Karpas-422 (cell line): ENCODE measurements at regions not wholly inside any gene's neighbourhood (a gene's known extent, or its start where the extent isn't known, plus 50 kb on each side); places are given as distances from the start of the nearest gene placed in this dataset.
"Not testable (repeated sequence)": the region's sequence is repeated elsewhere in the genome, so short reads cannot be mapped to it uniquely, and the experiment has no call there.

Experiments used
- DNase-seq: peaks from one replicate; pipeline ENCODE4 v3.0.0-alpha.2; 2015
- H2AFZ ChIP-seq: fragments of 200-600 bp; sonication (generic); 2 replicates; pipeline ENCODE4 v1.6.1; 2014; ENCODE audit warnings: antibody characterized with exemption, low read length, mixed read lengths
- H3K27ac ChIP-seq: fragments of 200-600 bp; sonication (generic); 2 replicates; pipeline ENCODE4 v1.5.1; 2014; ENCODE audit warnings: mild to moderate bottlenecking, low read length, moderate library complexity
- H3K27me3 ChIP-seq: fragments of 200-600 bp; sonication (generic); 2 replicates; pipeline ENCODE4 v1.6.1; 2014; ENCODE audit warnings: low read length, mixed read lengths
- H3K36me3 ChIP-seq: fragments of 200-600 bp; sonication (generic); 2 replicates; pipeline ENCODE4 v1.6.1; 2014; ENCODE audit warnings: low read length, mixed read lengths; ENCODE audit not compliant: insufficient read depth
- H3K4me1 ChIP-seq: fragments of 200-600 bp; sonication (generic); 2 replicates; pipeline ENCODE4 v1.6.1; 2014; ENCODE audit warnings: mild to moderate bottlenecking, low read length, mixed read lengths
- H3K4me2 ChIP-seq: fragments of 200-600 bp; sonication (generic); 2 replicates; pipeline ENCODE4 v1.6.1; 2014; ENCODE audit warnings: low read length, low read depth, mild to moderate bottlenecking; ENCODE audit not compliant: poor library complexity, severe bottlenecking
- H3K4me3 ChIP-seq: fragments of 200-600 bp; sonication (generic); 2 replicates; pipeline ENCODE4 v1.5.1; 2014; ENCODE audit warnings: mild to moderate bottlenecking, antibody characterized with exemption, low read length, mixed read lengths
- H3K79me2 ChIP-seq: fragments of 200-600 bp; sonication (generic); 2 replicates; pipeline ENCODE4 v1.6.1; 2014; ENCODE audit warnings: mild to moderate bottlenecking, low read length, mixed read lengths
- H3K9ac ChIP-seq: fragments of 200-600 bp; sonication (generic); 2 replicates; pipeline ENCODE4 v1.6.0; 2014; ENCODE audit warnings: low read length
- H3K9me2 ChIP-seq: fragments of 200-600 bp; sonication (generic), shearing (Covaris generic); replicated peaks from 2 replicates; pipeline ENCODE4 v1.6.0; 2014; ENCODE audit warnings: mild to moderate bottlenecking, low read length, moderate library complexity; ENCODE audit not compliant: insufficient read depth
- H3K9me3 ChIP-seq: fragments of 300-700, 200-600 bp; sonication (generic); 2 replicates; pipeline ENCODE4 v1.6.1; 2014; ENCODE audit warnings: low read length, mixed read lengths
- H4K20me1 ChIP-seq: fragments of 200-600 bp; sonication (generic); 2 replicates; pipeline ENCODE4 v1.6.1; 2014; ENCODE audit warnings: mild to moderate bottlenecking, antibody characterized with exemption, low read length, low read depth; ENCODE audit not compliant: insufficient read depth

- Histone ChIP-seq H3K9me2 (no peaks in the 10 kb centered on the region), H3K4me2 (no peak overlapping the region), H3K4me3 (no peak overlapping the region), H3K36me3 (no peaks in the 10 kb centered on the region), H3K27ac (no peak overlapping the region), H3K9ac (no peak overlapping the region), H3K4me1 (no peaks in the 10 kb centered on the region), H2AFZ (no peak overlapping the region), H4K20me1 (no peaks in the 10 kb centered on the region), H3K79me2 (no peaks in the 10 kb centered on the region), H3K27me3 (no peaks in the 10 kb centered on the region), H3K9me3 (no peaks in the 10 kb centered on the region)
- no peak for DNase-seq
Measured at GRCh38 chr2:186976329-186976728, 127.4 kb upstream of the ZSWIM2 start.

- Histone ChIP-seq H2AFZ (no peak overlapping the region), H3K9me3 (no peaks in the 10 kb centered on the region), H3K27me3 (no peaks in the 10 kb centered on the region), H3K79me2 (no peaks in the 10 kb centered on the region), H3K9me2 (no peaks in the 10 kb centered on the region), H4K20me1 (no peaks in the 10 kb centered on the region), H3K4me1 (no peaks in the 10 kb centered on the region), H3K4me3 (no peak overlapping the region), H3K36me3 (no peaks in the 10 kb centered on the region), H3K27ac (no peak overlapping the region), H3K4me2 (no peak overlapping the region), H3K9ac (no peak overlapping the region)
- DNase-seq: no peak
Measured at GRCh38 chr2:186972281-186972970, 123.5 kb upstream of the ZSWIM2 start.

GRCh38 chr2:186968277-186968676 lies 119.3 kb upstream of the ZSWIM2 start:
- Histone ChIP-seq H4K20me1 (no peaks in the 10 kb centered on the region), H3K79me2 (no peaks in the 10 kb centered on the region), H3K4me2 (no peak overlapping the region), H2AFZ (peak overlapping the region; percentile 68; the same call in 1 of the 2 replicates), H3K4me1 (no peaks in the 10 kb centered on the region), H3K9ac (no peak overlapping the region), H3K36me3 (no peaks in the 10 kb centered on the region), H3K27me3 (no peaks in the 10 kb centered on the region), H3K9me3 (no peaks in the 10 kb centered on the region), H3K4me3 (no peak overlapping the region), H3K9me2 (no peaks in the 10 kb centered on the region), H3K27ac (no peak overlapping the region)
- no peak for DNase-seq

- no peak overlapping the region for H3K9ac ChIP-seq
- H4K20me1 ChIP-seq: no peaks in the 10 kb centered on the region
- no peak overlapping the region for H3K4me3 ChIP-seq
- no peak overlapping the region for H3K27ac ChIP-seq
- H3K4me1 ChIP-seq: no peaks in the 10 kb centered on the region
- no peaks in the 10 kb centered on the region for H3K79me2 ChIP-seq
- H3K36me3 ChIP-seq: no peaks in the 10 kb centered on the region
- no peaks in the 10 kb centered on the region for H3K27me3 ChIP-seq
- no peak for DNase-seq
- H3K9me3 ChIP-seq: peaks cover 3% of the 10 kb centered on the region; the same call in 1 of the 2 replicates
- H2AFZ ChIP-seq: no peak overlapping the region
- H3K4me2 ChIP-seq: no peak overlapping the region
- no peaks in the 10 kb centered on the region for H3K9me2 ChIP-seq
Measured at GRCh38 chr2:186966015-186966414, 117.0 kb upstream of the ZSWIM2 start.

GRCh38 chr2:186962085-186962747 lies 113.2 kb upstream of the ZSWIM2 start:
- H3K4me3 ChIP-seq: no peak overlapping the region
- H3K9me3 ChIP-seq: peaks cover 3% of the 10 kb centered on the region; the same call in 1 of the 2 replicates
- DNase-seq: no peak
- H3K4me1 ChIP-seq: no peaks in the 10 kb centered on the region
- H3K9me2 ChIP-seq: no peaks in the 10 kb centered on the region
- no peaks in the 10 kb centered on the region for H3K27me3 ChIP-seq
- H3K9ac ChIP-seq: no peak overlapping the region
- H3K27ac ChIP-seq: no peak overlapping the region
- H3K36me3 ChIP-seq: no peaks in the 10 kb centered on the region
- H3K4me2 ChIP-seq: no peak overlapping the region
- H2AFZ ChIP-seq: no peak overlapping the region
- H3K79me2 ChIP-seq: no peaks in the 10 kb centered on the region
- H4K20me1 ChIP-seq: no peaks in the 10 kb centered on the region

GRCh38 chr2:186960241-186960640 lies 111.3 kb upstream of the ZSWIM2 start:
- H4K20me1 ChIP-seq, H3K79me2 ChIP-seq, H3K36me3 ChIP-seq, H3K27ac ChIP-seq, H3K4me1 ChIP-seq, H3K9ac ChIP-seq, DNase-seq, H3K27me3 ChIP-seq, H3K4me3 ChIP-seq, H3K4me2 ChIP-seq, H2AFZ ChIP-seq, H3K9me3 ChIP-seq, H3K9me2 ChIP-seq: not testable (repeated sequence)

GRCh38 chr2:186959486-186959885 lies 110.5 kb upstream of the ZSWIM2 start:
- no peak overlapping the region for H3K27ac ChIP-seq
- H3K27me3 ChIP-seq: no peaks in the 10 kb centered on the region
- no peak overlapping the region for H3K9ac ChIP-seq
- H3K36me3 ChIP-seq: no peaks in the 10 kb centered on the region
- H3K79me2 ChIP-seq: no peaks in the 10 kb centered on the region
- no peaks in the 10 kb centered on the region for H3K4me1 ChIP-seq
- no peak overlapping the region for H2AFZ ChIP-seq
- peaks cover 3% of the 10 kb centered on the region; the same call in 1 of the 2 replicates for H3K9me3 ChIP-seq
- DNase-seq: no peak
- no peaks in the 10 kb centered on the region for H3K9me2 ChIP-seq
- no peak overlapping the region for H3K4me3 ChIP-seq
- no peak overlapping the region for H3K4me2 ChIP-seq
- no peaks in the 10 kb centered on the region for H4K20me1 ChIP-seq

GRCh38 chr2:186950694-186951093 lies 101.7 kb upstream of the ZSWIM2 start:
- H3K27ac ChIP-seq: no peak overlapping the region
- H3K4me1 ChIP-seq: no peaks in the 10 kb centered on the region
- H3K79me2 ChIP-seq: no peaks in the 10 kb centered on the region
- no peaks in the 10 kb centered on the region for H3K9me3 ChIP-seq
- no peaks in the 10 kb centered on the region for H4K20me1 ChIP-seq
- no peaks in the 10 kb centered on the region for H3K36me3 ChIP-seq
- H3K4me2 ChIP-seq: no peak overlapping the region
- H3K9me2 ChIP-seq: no peaks in the 10 kb centered on the region
- no peak for DNase-seq
- H3K27me3 ChIP-seq: no peaks in the 10 kb centered on the region
- no peak overlapping the region for H3K9ac ChIP-seq
- H2AFZ ChIP-seq: no peak overlapping the region
- H3K4me3 ChIP-seq: no peak overlapping the region
